HG02852 (cell line): ENCODE measurements at regions not wholly inside any gene's neighbourhood (a gene's known extent, or its start where the extent isn't known, plus 50 kb on each side); places are given as distances from the start of the nearest gene placed in this dataset.
"Not testable (repeated sequence)": the region's sequence is repeated elsewhere in the genome, so short reads cannot be mapped to it uniquely, and the experiment has no call there.

ENCODE experiments used
- ATAC-seq: cut with Tn5 transposase; IDR thresholded peaks from one replicate; pipeline ENCODE4 v1.9.1; 2021; ENCODE audit warnings: mild to moderate bottlenecking, moderate library complexity; ENCODE audit not compliant: unreplicated experiment

DNA sequence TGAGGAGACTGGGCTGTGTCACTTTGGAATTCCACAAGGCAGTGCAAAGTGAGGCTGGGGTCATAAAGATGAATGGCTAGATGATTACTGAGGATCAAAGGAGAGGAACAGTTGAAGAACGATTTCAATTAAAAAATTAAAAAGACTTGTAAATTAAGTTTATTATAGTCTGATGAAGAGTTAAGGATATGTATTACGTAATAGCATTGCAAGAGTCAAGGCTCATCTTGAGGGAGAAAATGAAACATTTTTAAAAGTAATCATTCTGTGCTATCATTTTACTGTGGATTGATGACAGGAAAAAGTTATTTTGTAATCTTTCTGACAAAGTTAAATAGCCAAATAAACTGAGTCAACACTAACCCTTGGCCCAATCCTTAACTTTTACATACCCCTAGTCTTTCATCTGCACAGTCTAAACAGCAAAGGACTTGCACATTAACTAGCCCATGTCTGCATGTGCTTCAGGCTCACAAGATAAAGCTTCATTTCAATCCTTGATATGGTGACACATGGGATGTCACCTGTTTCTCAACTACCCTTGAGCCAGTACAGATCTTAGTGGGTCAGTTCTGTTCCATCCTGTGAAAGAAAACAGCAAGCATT is 465.5 kb upstream of the CTSO start:
- ATAC-seq: no peak

DNA sequence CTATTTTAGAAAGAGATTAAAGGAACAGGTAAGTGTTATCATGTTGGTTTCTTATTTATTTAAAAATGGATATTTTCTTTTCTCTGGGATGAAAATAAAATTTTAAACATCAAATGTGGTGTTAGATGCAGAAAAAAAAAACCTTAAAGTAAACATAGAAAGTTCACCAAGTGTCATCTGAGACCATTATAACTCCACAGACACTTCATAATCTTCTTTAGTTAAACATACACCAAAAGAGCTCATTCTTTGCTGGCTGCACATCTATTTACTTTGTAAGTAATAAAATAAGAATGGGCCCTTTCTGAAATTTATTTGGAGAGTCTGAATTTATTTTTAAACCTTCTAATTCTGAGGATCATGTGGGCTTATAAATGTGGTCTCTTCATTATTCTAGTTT is 460.7 kb upstream of the CTSO start:
- ATAC-seq: no peak

DNA sequence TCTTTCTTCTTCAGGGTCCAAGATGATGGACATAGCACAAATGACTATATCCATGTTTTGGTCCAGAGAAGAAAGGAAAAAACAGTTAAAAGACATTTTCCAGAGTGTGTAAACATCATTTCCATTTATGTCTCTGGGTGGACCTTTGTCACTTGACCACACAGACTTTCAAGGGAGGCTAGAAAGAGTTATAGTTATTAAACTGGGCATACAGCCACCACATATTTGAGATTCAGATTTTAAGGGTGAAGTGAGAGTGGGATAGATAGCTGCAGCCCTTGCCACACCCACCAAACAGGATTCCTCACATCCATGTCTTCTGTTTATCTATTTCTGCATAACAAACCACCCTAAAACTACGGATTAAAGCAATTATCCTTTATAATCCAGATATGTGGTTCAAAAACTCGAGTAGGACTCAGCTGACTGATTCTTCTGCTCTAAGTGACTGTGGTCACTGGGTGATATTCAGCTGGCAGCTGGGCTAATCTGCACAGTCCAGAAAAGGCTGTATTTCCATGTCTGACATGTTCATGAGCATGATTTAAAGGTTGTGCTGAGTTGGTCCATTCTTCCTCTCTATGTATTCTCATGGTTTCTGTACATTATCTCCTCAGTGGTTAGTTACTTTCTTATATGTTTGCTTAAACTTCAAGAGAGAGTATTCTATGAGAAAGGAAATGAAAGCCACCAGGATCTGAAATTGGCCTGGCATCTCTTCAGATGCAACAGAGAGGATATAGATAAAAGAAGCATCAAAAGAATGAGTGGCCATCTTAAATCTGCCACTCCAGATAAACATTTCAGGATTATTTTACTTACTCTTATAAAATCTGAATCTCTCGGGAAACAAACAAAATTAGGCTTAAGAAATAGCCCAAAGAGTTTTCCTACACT is 459.8 kb upstream of the CTSO start:
- ATAC-seq: no peak

DNA sequence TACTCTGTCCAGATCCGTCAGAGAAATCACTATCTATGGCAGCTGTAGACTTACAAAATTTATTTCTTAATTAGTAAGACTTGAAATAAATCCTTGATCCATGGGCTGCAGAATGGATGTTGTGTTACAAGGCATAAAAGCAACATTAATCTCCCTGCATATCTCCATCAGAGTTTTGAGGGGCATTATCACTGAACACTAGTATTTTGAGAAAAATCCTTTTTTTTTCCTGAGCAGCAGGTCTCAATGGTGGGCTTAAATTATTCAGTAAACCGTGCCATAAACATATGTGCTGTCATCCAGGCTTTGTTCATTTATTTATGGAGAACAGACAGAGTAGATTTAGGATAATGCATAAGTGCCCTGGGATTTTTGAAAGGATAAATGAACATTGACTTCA is 457.9 kb upstream of the CTSO start:
- no peak for ATAC-seq

DNA sequence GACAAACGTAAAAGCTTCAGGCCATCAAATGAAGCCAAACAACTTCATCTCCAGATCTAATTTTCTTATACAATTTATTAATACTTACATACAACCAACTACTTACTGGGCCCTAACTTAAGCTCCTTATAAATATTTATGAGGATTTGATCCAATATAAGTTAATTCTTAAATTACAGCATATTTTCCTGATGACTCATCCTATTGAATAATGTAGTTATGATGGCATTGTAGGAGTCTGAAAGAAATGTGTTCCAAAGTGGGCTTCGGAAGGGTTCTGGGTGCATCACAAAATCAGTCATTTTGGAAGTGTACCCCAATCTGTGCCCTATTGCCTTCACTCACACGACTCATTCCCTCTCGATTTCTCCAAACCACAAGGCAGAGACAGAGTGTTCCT is 455.1 kb upstream of the CTSO start:
- no peak for ATAC-seq

DNA sequence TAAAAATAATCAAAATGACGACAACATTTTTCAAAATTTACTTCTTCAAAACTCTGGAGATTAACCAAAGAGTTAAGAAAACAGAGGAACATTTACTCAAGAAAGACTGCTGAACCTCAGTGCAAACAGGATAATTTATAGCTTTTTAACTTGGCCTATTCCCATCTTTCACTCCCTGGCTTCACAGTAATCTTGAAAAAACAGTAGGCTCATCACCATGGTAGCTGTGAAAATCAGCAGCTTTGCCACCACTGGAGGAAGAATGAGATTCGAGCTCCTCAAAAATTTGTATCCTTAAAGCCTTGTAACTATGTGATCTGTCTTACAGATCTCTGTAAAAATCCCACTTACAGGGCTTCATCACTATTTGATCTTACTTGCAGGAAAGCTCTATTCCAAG is 447.7 kb upstream of the CTSO start:
- no peak for ATAC-seq

DNA sequence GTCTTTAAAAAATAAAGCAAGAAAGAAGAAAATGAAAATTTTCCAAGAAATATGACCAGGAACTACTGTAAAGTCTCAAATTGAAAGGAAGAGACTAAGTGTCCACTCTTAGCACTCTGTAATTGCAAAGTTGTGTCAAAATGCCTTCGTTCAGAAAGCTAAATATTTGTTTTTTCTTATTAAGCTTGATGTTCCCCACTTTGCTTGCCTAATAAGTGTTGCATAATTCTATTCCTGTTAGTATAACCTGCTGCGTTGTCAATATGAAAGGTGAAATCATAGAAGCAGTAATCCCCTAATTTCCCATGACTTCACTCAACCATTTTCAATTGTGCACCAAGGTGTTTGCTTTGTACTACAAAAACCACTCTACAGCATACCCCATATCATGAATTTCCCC is 442.9 kb upstream of the CTSO start:
- ATAC-seq: no peak

DNA sequence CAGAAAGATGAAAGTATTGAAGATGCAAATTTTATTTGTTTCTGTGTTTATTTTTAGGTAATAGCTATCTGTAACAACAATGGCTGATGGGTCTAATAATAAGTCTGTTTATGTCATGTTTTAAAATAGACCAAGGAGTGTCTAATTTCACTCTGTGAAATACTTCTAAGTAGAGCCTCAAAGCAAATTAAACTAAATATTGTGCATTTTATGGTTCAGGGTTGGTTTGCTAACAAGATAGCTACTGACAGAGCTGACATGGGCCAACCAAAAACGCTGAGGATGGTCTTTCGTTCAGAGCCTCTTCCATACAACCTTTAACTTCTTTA is 437.6 kb upstream of the CTSO start:
- ATAC-seq: no peak

DNA sequence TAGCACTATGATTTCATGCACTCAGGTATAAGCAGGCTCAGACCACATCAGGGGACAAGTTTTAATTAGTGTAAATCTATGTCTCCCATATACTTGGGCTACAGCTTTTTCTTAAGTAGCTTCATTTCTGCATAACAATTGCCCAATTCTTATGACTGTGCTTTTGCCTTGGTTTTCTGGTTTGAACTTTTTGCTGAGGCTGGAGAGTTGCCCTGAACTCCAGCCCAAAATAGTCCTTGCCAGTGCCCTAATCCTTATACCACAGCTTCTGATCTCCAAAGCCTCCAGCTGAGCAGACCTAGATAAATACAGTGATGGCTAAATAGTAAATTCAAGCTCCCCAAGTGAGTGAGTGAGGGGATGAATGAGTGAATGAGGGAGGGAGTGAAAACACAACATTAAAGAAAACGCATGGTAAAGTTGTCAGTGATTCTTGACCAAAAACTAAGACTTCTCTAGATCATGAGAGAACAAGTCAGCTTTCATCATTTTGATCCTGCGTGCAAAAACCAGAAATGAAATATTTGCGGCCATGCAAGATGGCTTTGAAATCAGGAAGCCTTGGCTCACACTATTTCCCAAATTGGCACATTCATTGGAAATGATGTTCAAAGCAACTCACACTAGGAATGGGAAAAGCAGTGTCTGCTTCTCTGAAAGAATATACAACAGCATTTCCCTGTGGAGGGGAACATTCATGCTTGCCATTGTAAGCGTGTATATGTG is 437.1 kb upstream of the CTSO start:
- no peak for ATAC-seq

DNA sequence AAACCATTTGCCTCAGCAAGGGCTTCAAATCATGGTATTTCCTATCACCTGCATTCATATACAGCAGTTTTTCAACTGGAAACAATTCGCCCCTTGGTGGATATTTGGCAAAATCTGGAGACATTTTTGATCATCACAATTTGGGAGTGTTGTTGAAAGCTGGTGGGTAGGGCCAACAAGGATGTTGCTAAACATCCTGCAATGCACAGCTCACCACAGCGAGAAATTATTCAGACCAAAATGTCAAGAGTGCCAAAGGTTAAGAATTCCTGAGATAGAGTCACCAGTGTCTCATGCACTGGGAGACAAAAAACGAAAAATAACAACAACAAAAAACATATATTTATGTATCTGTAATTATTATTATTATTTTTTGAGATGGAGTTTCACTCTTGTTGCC is 435.2 kb upstream of the CTSO start:
- ATAC-seq: no peak

DNA sequence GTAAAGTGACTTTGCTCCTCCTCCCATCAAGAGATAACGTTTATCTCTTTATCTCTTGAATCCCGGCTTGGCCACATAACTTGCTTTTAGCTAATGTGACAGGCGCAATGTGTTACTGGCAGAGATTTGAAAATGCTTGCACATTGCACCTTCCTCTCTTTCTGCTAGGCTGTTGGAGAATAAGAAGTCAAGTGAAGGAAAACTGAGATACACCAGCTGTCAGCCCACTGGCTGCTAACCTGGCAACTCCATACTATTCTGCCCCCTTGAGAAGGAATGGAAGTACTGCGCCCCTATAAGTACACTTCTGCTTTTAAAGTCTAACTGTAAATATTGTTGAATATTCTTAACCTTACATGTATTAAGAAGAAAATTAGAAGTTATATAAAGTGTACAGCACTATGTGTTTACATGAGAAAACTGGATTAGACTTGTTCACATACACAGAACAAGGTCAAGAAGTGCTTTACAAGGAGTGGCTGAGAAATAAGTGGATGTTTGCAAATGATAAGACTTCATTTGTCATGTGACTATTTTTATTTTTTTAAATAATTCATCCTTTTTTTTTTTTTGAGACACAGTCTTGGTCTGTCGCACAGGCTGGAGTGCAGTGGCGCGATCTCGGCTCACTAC is 424.5 kb upstream of the CTSO start:
- ATAC-seq: peak; percentile 73

DNA sequence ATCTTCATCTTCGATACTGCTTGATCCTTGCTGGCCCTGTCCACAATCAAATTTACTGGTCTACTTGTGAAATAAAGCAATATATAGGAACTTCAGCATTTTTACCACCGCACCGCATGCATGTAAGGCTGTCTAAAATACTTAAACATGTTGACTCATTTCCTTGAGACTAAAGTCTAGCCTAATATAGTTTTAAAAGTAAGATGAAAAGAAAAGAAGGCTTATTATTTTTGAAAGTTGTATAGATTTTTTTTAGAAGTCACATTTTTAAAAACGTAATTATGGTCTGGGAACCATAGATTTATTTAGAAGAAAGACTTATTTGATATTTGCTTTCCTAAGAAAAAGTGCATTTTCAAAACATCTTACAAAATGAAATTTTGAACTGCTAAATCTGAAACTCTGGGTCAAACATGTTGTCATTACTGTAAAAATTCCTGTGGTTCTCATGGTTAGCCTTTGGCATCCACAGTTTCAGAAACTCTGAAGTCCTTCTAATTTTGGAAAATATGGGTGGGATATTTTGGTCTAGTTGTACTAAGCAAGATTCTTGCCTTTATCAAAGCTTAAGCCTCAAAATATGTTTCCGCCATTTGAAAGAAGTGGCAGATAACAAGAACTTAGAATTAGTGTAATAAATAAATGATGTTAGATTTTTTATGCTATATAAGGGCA is 423.5 kb upstream of the CTSO start:
- no peak for ATAC-seq

DNA sequence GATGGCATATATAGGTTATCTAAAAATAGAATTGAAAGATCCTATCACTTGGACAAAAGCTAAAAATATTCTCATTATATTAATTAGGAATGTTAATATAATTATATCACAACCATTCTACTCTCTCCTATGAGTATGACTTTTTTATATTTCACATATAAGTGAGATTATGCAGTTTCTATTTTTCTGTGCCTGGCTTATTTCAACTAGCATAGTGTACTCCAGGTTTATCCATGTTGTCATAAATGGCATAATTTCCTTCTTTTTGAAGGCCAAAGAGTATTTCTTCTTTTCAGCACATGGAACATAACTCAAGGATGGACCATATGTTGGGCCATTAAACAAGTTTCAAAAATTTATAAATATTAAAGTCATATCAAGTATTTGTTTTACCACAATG is 421.2 kb upstream of the CTSO start:
- no peak for ATAC-seq

DNA sequence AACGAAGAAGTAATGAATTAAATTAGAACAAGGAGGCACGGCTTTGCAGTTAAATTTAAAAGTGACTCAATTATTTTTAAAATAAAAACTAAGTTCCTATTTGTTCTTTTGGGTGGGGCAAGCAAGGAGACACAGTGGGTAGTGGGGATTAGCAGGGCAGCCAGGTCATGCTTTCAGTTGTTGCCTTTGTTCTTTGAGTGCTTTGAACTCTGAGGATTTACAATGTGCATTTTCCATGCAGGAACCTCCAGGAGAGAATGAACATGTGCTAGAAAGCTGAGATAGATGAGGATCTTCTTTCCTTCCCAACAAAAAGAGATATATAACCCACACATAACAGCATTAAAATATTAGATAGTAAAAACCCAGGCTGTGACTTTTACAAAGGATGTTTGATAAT is 420.4 kb upstream of the CTSO start:
- ATAC-seq: no peak

DNA sequence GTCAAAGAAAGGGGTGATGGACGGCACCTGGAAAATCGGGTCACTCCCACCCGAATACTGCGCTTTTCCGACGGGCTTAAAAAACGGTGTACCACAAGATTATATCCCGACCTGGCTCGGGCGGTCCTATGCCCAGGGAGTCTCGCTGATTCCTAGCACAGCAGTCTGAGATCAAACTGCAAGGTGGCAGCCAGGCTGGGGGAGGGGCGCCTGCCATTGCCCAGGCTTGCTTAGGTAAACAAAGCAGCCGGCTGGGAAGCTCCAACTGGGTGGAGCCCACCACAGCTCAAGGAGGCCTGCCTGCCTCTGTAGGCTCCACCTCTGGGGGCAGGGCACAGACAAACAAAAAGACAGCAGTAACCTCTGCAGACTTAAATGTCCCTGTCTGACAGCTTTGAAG is 413.8 kb upstream of the CTSO start:
- ATAC-seq: not testable (repeated sequence)

DNA sequence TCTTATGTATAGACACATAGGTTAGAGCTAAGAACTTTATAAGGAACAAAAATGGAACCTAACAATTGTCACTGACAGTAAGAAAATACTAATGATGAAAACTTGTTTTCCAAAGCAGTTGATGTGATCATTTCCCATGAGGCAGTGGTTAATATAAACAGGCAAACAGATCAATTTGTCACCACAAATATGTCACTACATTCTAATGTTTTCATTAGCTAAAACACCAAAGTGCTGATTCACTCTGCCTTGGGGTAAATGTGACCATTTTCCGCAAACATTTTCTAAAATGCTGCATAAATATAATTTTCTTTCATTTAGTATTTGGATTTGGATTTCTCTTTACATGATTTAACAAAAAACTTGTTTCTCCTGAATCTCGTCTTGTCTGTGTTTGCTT is 408.9 kb upstream of the CTSO start:
- ATAC-seq: no peak

DNA sequence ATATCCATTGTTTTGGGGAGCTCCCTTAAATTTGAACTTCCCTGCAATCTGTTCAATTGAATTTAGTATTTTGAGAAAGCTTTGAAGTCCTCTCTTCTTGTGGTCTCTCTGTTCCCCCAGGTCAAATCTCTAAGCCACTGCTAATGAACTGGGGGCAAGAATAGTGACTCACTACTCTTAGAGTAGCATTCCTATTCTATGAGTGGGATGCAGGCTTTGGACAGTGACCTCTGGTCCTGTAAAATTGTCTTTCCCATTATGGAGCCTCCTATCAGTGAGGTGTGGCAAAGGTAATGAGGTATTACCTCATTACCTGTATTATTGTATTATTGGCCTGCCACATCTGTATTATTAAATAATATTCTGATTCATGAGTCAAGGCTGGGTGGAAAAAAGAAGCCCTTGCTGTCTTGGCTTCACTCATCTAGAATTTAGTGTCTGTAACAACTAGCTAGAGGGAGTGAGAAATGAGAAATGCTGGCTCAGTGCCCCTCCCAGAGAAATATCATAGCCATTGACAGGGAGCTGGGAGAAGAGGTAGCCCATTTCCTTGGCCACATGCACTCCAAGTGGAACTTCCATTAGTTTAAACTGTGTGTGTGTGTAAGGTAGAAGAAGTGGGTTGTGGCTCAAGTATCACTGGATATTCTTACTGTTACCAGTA is 393.9 kb upstream of the CTSO start:
- no peak for ATAC-seq

DNA sequence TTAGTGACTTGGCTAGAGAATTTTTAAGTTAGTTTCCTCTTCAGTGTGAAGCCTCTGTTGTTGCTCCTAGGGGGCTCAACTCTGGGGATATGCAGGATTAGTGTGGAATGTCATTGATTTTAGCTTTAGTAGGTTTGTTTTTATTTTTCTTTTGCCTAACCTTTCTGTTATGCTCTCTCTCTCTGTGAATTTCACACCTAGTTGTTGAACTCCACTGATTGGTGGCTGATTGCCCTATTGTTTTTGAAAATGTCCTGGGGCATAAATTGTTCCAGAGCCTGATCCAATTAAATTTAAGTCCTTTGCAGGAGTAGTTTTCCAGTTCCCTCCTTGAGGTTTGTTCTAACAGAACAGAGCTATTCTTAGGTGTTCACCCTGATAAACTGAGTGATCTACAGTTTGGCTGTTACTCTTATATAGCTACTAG is 393.3 kb upstream of the CTSO start:
- no peak for ATAC-seq

DNA sequence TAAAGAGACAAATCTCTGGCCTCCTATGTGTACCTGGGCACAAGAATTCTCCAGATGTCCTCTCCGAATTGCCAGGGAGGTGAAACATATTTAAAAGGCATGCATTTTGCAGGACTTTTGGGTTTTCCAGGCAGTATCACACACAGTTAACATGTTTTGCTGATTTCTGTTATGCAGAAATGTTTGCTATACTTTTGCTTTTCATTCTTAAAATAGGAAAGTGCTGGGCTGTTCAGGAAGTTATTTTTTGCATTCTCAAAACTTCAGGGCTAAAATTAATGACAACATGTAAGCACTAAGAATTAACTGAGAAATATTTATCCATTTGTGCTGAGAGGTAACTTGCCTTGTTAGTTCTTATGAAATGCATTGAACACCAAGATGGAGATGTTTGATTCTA is 390.7 kb upstream of the CTSO start:
- ATAC-seq: no peak

DNA sequence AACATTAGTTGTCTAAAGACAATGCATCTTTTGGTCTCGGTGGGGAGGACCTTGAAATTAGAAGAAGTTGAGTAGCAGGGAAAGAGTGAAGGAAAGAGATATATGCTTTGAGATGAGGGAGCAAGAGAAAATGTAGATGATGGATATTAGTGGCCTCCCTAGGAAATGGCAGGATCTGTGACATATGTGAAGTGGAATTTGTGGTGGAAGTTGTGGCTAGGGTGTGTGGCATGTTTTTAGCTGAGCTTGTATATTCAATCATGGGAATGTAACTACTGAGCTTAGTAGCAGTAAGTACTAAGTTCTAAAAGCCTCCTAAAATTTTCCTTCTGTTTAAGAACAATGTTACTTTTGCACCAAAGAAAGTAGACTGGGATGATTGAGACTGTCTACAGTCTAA is 382.8 kb upstream of the CTSO start:
- no peak for ATAC-seq

DNA sequence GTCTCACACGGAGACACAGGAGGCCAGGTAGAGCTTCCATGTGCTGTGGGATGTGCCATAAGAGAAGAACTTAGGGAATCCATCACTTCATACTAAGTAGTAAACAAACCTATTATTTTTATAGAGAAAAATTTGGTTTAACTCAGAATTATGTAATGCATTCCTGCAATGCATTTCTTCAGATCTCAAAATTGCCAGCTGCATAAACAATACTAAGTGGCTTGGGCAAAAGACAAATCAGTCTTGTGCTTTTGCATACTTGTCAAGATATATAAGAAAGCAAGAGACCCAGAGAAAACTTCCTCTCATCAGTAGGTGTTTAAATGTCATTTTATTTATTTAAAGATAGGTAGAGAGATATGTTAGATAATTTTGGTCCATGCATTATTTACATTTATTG is 382.1 kb upstream of the CTSO start:
- ATAC-seq: no peak
